ENCODE measurements at regions not wholly inside any gene's neighbourhood (a gene's known extent, or its start where the extent isn't known, plus 50 kb on each side); places are given as distances from the start of the nearest gene placed in this dataset.

GRCh38 chr13:64276232-64276631 is 2860.6 kb upstream of the PCDH20 start:
- TF ChIP-seq EGR1 (IDR thresholded peaks at IDR 0.05), result no peak
- no peak for TF ChIP-seq MAX (IDR thresholded peaks at IDR 0.05)
- TF ChIP-seq TAF1 (IDR thresholded peaks at IDR 0.05; ENCODE audit: low read depth), result no peak
- TF ChIP-seq TEAD4 (IDR thresholded peaks at IDR 0.05), result no peak
- TF ChIP-seq CREB1 (IDR thresholded peaks at IDR 0.05; ENCODE audit: low read depth), result no peak
- TF ChIP-seq ZBTB7A (IDR thresholded peaks at IDR 0.05; ENCODE audit: low read depth), result no peak
- TF ChIP-seq YY1 (IDR thresholded peaks at IDR 0.05; ENCODE audit: low read depth), result no peak
- no peak for TF ChIP-seq CEBPB (IDR thresholded peaks at IDR 0.05)
- no peak for TF ChIP-seq NFIC (IDR thresholded peaks at IDR 0.05)
- TF ChIP-seq FOXM1 (IDR thresholded peaks at IDR 0.05; ENCODE audit: borderline replicate concordance, low read depth), result no peak
- TF ChIP-seq RAD21 (IDR thresholded peaks at IDR 0.05; ENCODE audit: low read depth), result no peak
- no peak for TF ChIP-seq TCF12 (IDR thresholded peaks at IDR 0.05; ENCODE audit: low read depth)
- no peak for TF ChIP-seq EP300 (IDR thresholded peaks at IDR 0.05; ENCODE audit: borderline replicate concordance)
- no peak for TF ChIP-seq REST (IDR thresholded peaks at IDR 0.05; ENCODE audit: low read depth)

- TF ChIP-seq TCF12 (IDR thresholded peaks at IDR 0.05; ENCODE audit: low read depth), result no peak
- no peak for TF ChIP-seq TEAD4 (IDR thresholded peaks at IDR 0.05)
- no peak for TF ChIP-seq EP300 (IDR thresholded peaks at IDR 0.05; ENCODE audit: borderline replicate concordance)
- TF ChIP-seq REST (IDR thresholded peaks at IDR 0.05; ENCODE audit: low read depth), result no peak
- TF ChIP-seq MAX (IDR thresholded peaks at IDR 0.05), result no peak
- TF ChIP-seq ZBTB7A (IDR thresholded peaks at IDR 0.05; ENCODE audit: low read depth), result no peak
- no peak for TF ChIP-seq RAD21 (IDR thresholded peaks at IDR 0.05; ENCODE audit: low read depth)
- no peak for TF ChIP-seq FOXM1 (IDR thresholded peaks at IDR 0.05; ENCODE audit: borderline replicate concordance, low read depth)
- no peak for TF ChIP-seq YY1 (IDR thresholded peaks at IDR 0.05; ENCODE audit: low read depth)
- no peak for TF ChIP-seq USF1 (IDR thresholded peaks at IDR 0.05)
- TF ChIP-seq TAF1 (IDR thresholded peaks at IDR 0.05; ENCODE audit: low read depth), result no peak
- no peak for TF ChIP-seq NFIC (IDR thresholded peaks at IDR 0.05)
- no peak for TF ChIP-seq CREB1 (IDR thresholded peaks at IDR 0.05; ENCODE audit: low read depth)
Measured at GRCh38 chr13:64274481-64275217, 2859.0 kb upstream of the PCDH20 start.

- TF ChIP-seq TEAD4 (IDR thresholded peaks at IDR 0.05) (no peak), RAD21 (IDR thresholded peaks at IDR 0.05; ENCODE audit: low read depth) (no peak), EGR1 (IDR thresholded peaks at IDR 0.05) (no peak), CREB1 (IDR thresholded peaks at IDR 0.05; ENCODE audit: low read depth) (no peak), ZBTB7A (IDR thresholded peaks at IDR 0.05; ENCODE audit: low read depth) (no peak), REST (IDR thresholded peaks at IDR 0.05; ENCODE audit: low read depth) (no peak)
Measured at GRCh38 chr13:64273780-64274179, 2858.1 kb upstream of the PCDH20 start.

GRCh38 chr13:64272681-64273080 is 2857.0 kb upstream of the PCDH20 start:
- TF ChIP-seq USF1 (IDR thresholded peaks at IDR 0.05) (no peak), CEBPB (IDR thresholded peaks at IDR 0.05) (no peak), TAF1 (IDR thresholded peaks at IDR 0.05; ENCODE audit: low read depth) (no peak), TCF12 (IDR thresholded peaks at IDR 0.05; ENCODE audit: low read depth) (no peak), NFIC (IDR thresholded peaks at IDR 0.05) (no peak), EGR1 (IDR thresholded peaks at IDR 0.05) (no peak), REST (IDR thresholded peaks at IDR 0.05; ENCODE audit: low read depth) (no peak), CREB1 (IDR thresholded peaks at IDR 0.05; ENCODE audit: low read depth) (no peak), RAD21 (IDR thresholded peaks at IDR 0.05; ENCODE audit: low read depth) (no peak)
